C1 segment of cervical spinal cord (tissue), 14 donors: ENCODE measurements at regions not wholly inside any gene's neighbourhood (a gene's known extent, or its start where the extent isn't known, plus 50 kb on each side); places are given as distances from the start of the nearest gene placed in this dataset.

Experiments used
- DNase-seq, 14 donors: peaks; one replicate each; lab custom pipeline; 2025; lab: John Stamatoyannopoulos, UW

DNA sequence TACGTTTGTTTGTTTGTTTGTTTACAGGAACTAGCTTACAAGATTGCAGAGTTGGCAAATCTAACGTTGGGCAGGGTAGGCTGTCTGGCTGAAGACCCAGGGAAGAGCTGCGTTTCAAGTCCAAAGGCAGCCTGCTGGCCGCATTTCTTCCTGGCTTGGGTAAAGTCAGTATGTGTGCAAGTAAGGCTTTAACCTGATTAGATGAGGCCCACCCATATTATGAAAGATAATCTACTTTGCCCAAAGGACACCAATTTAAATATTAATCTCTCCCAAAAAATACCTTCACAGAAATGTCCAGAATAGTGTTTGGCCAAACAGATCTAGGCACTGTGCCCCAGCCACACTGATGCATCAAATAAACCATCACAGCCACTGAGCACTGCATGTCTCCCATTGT lies 228.9 kb upstream of the HABP2 start:
- no peak for DNase-seq

DNA sequence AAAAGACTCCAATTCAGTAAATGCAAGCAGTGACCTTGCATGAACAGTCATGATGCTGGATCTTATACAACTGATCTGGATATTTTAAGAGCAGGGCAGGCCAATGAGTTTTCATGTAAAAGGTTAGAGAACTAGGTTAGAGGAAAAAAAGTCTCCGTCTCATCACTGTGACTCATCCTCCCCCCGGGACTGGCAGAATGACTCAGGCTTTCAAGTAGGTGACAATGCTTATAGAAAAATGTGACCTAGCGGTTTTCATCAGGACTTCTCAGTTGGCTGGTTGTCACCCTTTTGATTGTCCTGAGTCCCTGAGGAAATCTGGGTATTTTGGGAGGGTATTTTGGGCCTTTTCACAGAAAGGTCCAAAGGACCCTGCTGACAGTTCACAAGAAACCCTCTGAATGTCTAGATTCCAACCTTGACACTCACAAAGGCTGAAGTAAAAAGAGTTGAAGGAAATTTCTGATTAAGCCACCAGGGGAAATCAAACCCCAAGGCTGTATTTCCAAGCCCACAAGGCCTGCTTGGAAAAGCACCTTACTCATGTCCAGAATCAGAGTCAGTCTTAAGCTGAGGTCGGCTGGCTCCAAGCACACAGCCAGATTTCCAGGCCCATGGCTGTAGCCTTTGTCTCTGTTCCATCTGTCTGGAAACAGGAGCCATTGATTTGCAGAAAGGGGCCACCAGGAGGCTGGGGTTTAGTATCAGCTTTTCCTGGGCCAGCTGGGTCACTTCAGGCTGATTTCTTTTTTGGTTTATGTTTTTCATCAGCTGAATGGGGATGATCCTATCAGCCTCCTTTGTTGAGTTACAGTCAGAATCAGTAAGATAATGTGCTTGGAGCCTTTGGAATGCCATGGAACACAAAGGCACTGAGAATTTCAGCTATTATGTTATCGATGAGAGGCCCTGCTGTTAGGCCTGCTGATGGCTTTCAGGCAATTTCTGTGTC lies 226.4 kb upstream of the HABP2 start:
- DNase-seq: peak in 1 of 14 donors; percentile 7

DNA sequence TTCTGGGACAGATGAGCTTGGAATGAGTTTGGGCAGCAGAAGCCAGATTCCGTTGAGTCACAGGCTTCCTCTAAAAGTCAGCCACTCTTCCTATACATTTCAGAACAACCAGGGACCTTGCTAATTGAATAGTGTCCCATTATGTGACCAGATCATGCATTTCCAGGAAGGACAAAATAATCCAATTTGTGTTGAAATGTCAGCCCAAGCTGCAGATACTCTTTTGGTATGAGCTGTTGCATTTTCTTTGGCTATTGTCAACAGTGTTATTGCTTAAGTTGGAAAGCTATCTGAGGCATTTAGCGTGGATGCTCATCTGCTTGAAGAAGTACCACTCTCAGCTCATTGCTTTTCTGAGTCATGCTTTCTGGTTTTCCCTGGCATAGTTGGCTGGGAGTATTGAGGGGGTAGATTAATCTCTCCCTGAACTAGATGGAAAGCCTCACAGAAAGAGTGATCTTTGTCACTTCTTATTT lies 223.7 kb upstream of the HABP2 start:
- no peak for DNase-seq

DNA sequence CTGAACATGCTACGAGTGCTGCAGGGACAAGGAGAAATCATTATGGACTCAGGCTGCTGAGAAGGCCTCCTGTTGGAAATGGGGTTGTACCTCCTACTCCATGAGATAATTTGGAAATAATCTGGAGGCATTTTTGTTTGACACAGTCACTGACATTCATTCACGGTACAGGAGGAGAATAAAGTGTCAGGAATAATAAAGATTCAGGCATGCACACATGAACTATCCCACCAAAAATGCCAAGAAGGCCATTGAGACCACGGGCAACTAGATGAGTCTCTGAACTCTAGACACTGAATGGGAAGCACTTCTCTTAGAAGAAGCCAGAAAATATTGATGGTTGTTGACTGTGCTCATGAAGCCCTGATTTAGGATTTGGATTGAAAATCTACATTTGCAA lies 220.9 kb upstream of the HABP2 start:
- no peak for DNase-seq

DNA sequence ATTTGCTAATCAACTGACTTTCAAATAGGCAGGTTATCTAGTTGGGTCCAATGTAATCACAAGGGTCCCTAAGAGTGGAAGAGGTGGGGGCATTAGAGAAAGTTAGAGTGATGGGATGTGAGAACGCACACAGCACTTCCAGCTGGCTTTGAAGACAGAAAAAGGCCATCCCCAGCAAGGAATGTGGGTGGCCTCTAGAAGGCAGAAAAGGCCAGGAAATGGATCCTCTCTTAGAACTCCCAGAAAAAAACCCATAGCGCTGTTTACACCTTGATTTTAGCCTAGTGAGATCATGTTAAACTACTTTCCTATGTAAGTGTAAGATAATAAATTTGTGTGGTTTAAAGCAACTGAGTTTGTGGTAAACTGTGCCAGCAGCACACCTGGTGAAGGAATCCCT lies 219.5 kb upstream of the HABP2 start:
- no peak for DNase-seq

DNA sequence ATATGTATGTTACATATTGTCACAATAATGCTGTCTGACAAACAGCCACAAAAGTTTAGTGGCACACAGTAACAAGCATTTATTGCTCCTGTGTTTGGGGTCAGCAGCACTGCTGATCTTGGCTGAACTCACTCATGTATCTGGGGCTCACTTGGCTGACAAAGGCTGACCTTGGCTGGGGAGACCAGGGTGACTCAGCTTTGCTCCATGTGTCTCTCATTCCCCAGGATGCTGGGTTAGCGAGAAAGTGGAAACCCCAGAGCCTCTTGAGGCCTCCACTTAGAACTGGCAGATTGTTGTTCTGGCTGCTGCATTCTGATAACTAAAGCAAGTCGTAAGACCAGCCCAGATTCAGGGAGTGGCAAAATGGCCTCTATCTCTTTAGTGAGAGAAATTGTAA lies 217.3 kb upstream of the HABP2 start:
- no peak for DNase-seq

DNA sequence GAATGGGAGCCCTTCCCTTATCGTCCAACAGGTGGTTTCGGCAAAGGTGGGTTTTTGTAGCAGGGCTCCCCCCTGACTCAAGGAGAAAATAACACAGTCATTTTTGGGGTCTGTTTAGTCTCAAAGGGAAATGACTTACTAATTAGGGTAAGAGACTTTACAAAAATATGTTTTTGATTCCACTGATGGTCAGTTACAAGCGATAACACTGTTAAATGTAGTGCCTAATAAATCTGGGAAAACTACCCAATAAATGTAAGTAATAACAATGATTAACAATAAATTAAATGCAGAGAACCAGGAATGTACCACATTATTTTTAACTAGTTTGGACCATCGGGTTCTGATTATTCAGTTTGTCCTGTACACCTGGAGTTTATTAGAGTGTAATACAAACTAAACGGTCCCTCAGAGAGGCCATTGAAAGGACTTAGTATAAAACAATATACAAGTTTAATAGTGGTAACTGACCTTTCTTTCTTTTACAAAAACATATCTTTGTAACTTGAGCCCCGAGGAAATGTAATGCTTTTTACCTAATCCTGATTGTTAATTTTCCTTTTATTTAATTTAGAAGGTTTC lies 216.2 kb upstream of the HABP2 start:
- DNase-seq: no peak

DNA sequence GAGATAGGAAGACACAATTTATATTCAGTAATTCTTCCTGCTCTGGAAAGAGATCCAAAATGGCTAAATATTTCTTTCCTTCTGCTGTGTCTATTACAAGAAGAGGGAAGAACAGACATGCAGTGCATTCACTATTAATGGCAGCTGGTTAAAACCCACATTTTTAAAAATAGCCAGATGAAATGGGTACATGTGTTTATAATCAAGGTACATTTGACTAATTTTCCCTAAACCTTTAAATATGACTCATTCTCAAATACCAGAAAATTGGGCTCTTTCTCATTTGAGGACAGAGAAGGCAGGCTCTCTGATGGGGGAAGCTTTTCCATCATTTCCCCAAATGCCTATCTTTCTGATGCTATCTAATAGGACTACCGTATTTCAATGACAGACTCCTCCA lies 215.7 kb upstream of the HABP2 start:
- DNase-seq: no peak

DNA sequence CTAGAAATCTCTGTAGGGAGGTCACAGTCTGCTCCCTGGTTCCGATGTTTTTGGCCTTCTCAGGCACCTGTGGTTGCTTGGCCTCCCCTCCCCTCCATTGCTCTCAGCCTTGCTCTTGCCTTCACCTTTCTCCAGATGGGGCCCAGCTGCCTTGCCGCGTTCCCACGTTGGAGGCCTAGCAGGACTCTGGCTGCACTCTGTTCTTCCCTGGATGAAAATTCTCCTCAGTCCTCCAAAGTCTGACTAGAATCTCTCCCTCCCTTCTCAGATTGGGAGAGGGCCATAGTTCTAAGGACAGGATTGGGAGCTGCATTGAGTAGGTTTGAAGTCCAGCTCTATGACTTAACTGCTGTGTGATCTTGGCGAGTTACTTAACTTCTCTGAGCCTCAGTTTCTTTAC lies 213.7 kb upstream of the HABP2 start:
- no peak for DNase-seq

DNA sequence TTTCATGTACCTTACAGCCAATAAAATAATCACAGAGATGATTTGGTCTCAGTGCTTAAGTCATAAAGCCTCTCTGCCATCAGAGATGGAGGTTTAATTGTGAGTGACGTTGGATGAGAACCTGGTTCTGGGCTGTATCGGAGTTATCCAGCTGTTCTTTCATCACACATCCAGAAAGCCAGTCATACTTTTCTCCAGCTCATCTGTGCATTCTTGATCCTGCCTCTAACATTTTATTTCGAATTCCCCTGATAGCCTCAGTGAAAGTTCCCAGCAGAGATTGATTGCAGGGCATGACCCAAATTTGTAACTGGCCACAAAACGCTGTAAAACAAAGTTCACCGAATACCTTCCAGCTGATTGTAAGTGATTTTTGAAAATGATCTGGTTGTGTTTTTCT lies 212.6 kb upstream of the HABP2 start:
- DNase-seq: no peak

DNA sequence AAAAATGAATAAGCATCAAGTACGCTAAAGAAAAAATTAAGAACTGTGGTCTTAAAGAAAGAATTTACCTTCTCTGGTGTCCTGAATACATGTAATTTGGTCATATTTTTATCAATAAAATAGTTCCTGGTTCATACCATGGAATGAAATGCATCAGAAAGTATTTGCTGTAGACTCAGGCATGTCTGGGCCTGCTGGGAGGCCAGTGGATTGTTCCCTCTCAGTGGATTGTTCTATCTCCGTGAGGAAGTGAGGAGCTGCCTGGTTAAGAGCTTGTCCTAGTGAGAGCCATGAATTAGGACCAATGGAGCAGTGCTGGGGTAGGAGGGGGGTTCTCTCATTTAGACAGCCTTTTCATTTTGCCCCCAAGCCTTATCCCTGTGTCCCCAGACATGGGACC lies 211.7 kb upstream of the HABP2 start:
- DNase-seq: no peak

DNA sequence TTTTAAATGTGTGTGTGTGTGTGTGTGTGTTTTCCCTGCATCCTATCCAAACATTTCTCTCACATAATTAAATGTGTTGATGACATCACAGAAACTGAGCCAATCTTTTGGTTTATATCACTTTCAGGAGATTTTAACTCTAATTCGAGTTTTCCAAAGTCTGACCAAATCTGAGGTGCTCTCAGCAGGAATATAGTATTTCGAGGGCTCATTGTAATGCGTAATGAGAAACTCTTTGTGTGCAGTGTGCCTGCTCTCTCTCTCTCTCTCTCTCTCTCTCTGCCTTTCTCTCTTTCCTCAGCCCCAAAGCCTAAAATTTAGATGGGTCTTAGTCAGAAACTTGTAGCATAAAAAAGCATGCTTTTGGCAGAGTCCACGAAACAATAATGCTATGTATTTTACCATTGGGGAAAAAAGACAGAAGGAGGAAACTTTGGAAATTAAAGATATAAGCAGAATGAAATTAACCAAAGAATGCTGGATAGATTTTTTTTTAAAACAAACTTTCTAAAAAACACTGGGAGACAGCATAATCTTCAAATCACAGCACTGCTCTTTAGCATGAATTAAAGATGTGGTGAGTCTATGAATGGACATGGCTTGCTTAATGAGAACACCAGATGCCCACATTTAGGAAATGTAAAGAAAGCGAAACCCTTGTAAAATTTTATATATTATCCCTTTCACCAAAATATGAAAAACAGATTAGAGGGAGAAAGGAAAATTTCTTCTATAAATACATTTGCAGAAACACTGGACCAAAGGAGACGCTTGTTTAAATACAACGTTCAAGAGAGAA lies 206.8 kb upstream of the HABP2 start:
- DNase-seq: no peak

DNA sequence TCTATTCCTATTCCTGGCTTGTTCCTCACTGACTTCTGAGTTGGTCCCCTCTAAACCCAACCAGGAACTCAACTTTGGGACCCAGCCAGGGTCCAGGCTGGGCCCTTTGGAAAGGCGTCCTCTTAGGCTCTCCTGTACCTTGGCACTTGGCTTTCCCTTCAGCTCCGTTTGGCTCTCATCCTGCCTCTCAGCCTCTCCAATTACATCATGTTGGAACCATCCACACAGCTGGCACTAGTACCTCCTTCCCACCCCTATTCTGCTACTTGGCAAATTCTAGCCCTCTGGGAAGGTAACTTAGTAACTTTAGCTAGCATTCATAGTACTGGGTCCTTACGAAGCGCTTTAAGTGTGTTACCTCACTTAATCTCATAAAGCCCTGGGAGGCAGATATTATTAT lies 205.3 kb upstream of the HABP2 start:
- peak in 5 of 14 donors; percentile 1 to 21 (median 7) for DNase-seq

DNA sequence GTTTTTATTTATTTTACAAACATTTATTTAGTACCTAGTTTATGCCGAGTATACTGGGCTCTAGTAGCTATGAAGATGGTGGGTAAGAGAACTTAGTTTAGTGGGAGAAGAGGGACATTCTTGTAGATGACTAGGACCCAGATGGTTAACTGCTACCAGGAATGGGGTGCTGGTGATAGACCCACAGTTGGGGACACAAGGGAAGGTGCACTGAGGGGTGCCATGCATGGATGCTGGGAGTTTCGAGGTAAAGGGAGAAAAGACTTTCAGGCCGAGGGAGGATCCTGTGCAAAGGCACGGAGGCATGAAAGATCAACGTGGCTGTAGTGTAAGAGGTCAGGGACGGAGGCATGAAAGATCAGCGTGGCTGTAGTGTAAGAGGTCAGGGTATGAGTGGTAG lies 204.2 kb upstream of the HABP2 start:
- DNase-seq: no peak

DNA sequence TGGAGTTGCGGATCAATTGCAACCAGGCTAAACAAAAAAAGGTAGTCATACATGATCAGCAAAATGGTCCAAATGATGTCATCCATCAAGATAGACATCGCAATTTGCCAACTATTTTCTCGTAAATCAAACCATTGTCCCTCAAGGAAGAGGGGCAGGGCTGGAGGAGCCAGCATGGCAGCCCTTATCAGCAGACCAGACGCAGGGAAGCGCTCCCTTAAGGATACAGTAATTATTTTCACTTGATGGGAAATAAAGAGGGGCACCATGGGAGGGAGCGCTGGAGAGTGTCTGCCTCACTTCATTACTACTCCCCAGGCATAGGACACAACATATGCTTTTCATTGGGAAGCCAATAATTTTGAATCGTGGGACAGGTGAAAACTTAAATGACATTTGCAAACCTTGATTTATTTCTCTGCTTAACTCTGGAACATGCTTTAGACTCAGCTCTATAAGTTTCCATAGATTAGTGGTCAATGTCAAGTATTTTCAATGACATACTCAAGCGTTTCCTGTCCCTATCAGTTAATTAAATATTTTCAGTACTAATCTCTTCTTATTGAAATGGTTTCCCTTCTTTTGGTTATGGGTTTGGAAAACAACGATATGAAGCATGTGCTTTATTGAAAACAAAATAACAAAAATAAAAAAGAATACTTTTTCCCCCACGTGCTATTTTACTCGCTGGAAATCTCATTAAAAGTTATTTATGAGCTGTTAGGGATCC lies 202.4 kb upstream of the HABP2 start:
- no peak for DNase-seq

DNA sequence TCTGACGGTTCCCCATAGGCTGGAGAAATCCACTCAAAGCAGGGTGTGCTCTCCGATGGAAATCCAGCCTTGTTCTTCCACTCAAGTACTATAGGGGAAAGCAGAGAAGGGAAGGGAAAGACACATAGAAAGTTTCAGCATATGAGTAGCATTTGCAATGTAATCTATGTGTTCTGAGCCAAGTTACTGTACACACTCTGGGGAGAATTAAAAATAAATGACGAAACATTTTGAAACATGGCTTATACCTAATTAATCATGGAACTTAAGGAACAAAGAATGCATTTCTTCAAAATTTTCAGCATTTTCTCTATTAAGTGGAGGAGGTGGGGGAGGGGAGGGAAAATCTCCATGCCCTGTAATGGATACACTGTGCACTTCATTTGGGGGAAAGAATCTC lies 198.1 kb upstream of the HABP2 start:
- no peak for DNase-seq

DNA sequence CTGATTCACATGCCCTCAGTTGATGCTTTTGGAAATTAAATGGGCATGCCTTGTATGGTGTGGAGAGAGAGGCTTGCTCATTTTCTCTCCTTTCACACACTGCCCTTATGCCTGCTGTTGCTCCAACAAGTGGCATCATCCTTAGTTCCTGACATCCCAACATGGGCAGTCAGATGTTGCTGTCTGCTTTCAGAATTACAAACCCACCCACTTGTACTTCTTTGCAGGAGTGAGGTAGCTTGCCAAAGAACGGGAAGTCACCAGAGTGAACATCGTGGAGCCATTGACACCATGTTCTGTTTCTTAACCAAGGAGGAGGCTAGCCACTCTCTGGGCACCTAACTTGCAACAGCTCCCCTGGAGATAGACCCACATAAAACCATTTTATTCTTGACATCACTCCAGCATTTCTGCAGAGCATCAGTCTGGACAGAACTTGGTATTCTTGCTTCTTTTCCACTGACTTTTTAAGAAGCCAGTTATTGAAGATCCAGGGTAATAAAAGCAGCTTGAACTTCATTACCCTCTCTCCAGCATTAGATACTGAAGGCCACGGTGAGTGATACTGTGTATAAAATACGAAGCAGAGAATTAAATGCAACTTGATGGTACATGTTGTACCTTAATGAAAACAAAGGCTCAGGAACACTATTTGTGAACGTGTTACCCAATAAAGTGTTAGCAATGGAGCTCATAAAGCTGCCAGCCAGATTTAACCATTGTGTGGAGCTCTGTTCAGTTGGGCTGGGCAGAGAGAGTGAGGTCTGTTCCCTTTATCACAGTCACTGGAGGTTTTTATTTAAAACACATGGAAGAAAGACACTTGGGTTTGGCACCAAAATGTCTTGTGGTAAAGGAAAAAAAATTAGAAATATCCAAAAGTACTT lies 195.8 kb upstream of the HABP2 start:
- peak in 1 of 14 donors; percentile 8 for DNase-seq

DNA sequence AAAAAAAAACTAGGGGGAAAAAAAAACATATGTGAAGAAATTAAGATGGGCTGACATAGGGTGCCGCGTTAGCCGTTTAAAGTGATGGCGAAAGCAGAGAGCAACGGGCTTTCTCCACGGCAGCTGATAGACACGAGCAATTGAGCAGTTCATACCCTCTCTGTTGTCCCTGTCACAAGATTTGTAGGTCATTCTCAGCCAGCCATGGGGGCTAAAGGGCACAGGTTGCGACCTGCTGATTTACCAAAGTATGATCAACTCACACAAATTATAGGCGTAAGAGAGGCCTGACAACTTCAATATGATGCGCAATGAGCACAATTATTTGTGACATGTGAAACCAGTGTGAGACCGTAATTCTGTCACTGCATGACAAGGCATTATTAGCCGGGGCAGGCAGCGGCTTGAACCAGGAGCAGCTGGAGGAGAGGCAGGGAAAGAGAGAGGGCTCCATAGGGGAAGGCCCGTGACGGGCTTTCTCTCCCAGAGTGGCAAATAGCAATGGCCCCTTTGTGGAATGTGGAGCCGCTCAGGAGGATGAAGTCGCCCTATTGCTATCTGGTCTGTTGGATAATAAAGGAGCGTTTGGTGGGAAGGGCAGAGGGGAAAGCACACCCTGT lies 195.1 kb upstream of the HABP2 start:
- no peak for DNase-seq

DNA sequence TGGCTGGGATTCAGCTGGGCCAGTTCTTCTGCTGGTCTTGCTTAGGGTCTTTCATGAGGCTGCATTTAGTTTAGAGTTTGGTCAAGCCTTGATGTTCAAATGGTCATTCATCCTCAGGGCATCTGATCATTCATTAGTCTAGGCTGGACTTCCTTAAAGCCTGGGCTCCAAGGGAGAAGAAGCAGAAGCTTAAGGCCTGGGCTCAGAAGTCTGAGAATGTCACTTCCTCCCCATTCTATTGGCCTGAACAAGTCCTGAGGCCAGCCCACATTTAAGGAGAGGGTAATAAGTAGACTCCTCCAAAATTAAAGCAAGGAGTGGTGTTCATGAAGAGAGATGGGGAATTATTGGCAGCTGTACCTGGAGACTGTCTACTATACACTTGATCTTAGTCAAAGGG lies 193.2 kb upstream of the HABP2 start:
- peak in 1 of 14 donors; percentile 7 for DNase-seq

DNA sequence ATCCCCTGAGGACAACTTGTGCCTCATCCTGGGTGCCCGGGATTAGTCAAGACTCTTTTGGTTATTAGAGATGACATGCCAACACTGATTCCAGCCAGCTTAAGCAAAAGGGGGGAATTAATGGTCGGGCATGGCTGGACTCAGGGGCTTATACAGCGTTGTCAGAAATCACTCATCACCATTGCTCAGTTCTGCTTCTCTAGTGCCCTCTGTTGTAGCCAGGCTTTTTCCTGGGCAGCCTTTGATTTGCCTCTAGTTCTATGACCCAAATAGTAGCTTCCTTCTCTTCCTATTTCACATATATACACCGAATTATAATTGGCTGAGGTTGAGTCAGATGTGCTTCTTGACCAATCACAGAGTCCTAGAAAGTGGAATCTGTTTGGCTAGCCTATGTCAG lies 192.0 kb upstream of the HABP2 start:
- DNase-seq: no peak
